Left ventricle myocardium inferior (tissue), 1 donor: ENCODE measurements at regions not wholly inside any gene's neighbourhood (a gene's known extent, or its start where the extent isn't known, plus 50 kb on each side); places are given as distances from the start of the nearest gene placed in this dataset.
A peak's percentile ranks its signal among the peaks of the same experiment; 100 is the strongest.

Experiments
- DNase-seq: peaks from one replicate; pipeline ENCODE4 v3.0.0-alpha.2; 2020
- H3K27ac ChIP-seq: fragments of 200-600 bp; replicated peaks from 2 replicates; pipeline ENCODE4 v1.8.0; 2021
- H3K27me3 ChIP-seq: fragments of 200-600 bp; 2 replicates; pipeline ENCODE4 v1.8.0; 2021; ENCODE audit warnings: low read depth
- H3K36me3 ChIP-seq: fragments of 200-600 bp; 2 replicates; pipeline ENCODE4 v1.8.0; 2021
- H3K4me1 ChIP-seq: fragments of 200-600 bp; 2 replicates; pipeline ENCODE4 v1.8.0; 2021
- H3K4me3 ChIP-seq: fragments of 200-600 bp; 2 replicates; pipeline ENCODE4 v1.8.0; 2021; ENCODE audit warnings: mild to moderate bottlenecking, moderate library complexity
- H3K9me3 ChIP-seq: fragments of 200-600 bp; replicated peaks from 2 replicates; pipeline ENCODE4 v1.8.0; 2021
- CTCF ChIP-seq: fragments of 200-600 bp; IDR thresholded peaks from 2 replicates; pipeline ENCODE4 v1.8.0; 2021; ENCODE audit warnings: antibody characterized with exemption, mild to moderate bottlenecking, borderline replicate concordance
- intact Hi-C: fragments of 100-400 bp; cut with micrococcal nuclease; formaldehyde crosslinking; loops from one replicate; pipeline ENCODE4 v1.11.0; 2022
- donor health status: DM: no; HTN: yes; CAD: no; lungs with severe emphysema.

GRCh38 chr3:30305021-30305420, 301.4 kb upstream of the TGFBR2 start:
- H3K27ac ChIP-seq: no peak overlapping the region
- intact Hi-C loops: no loop called here
- no peaks in the 10 kb centered on the region for H3K36me3 ChIP-seq
- no peak for DNase-seq
- no peaks in the 10 kb centered on the region for H3K27me3 ChIP-seq
- no peak overlapping the region for H3K4me3 ChIP-seq
- TF ChIP-seq CTCF: no peak
- peaks cover 10% of the 10 kb centered on the region for H3K9me3 ChIP-seq
- H3K4me1 ChIP-seq: peaks cover 8% of the 10 kb centered on the region

GRCh38 chr3:30306896-30307295, 299.5 kb upstream of the TGFBR2 start:
- H3K9me3 ChIP-seq: peaks cover 10% of the 10 kb centered on the region
- peaks cover 14% of the 10 kb centered on the region for H3K4me1 ChIP-seq
- H3K4me3 ChIP-seq: no peak overlapping the region
- H3K27me3 ChIP-seq: no peaks in the 10 kb centered on the region
- TF ChIP-seq CTCF: no peak
- intact Hi-C loops: no loop called here
- H3K36me3 ChIP-seq: no peaks in the 10 kb centered on the region
- no peak for DNase-seq
- H3K27ac ChIP-seq: no peak overlapping the region

GRCh38 chr3:30307372-30307950, 298.9 kb upstream of the TGFBR2 start:
- peaks cover 10% of the 10 kb centered on the region for H3K9me3 ChIP-seq
- no peaks in the 10 kb centered on the region for H3K27me3 ChIP-seq
- H3K36me3 ChIP-seq: no peaks in the 10 kb centered on the region
- H3K4me1 ChIP-seq: peaks cover 18% of the 10 kb centered on the region
- intact Hi-C loops: no loop called here
- H3K27ac ChIP-seq: peak overlapping the region; percentile 35
- H3K4me3 ChIP-seq: no peak overlapping the region
- TF ChIP-seq CTCF: no peak
- no peak for DNase-seq

GRCh38 chr3:30308131-30308530, 298.3 kb upstream of the TGFBR2 start:
- Histone ChIP-seq H3K27ac (peak overlapping the region; percentile 35), H3K27me3 (no peaks in the 10 kb centered on the region), H3K4me1 (peaks cover 18% of the 10 kb centered on the region), H3K36me3 (no peaks in the 10 kb centered on the region), H3K9me3 (peaks cover 10% of the 10 kb centered on the region), H3K4me3 (no peak overlapping the region)
- no peak for DNase-seq
- intact Hi-C loops: no loop called here
- TF ChIP-seq CTCF: no peak

- intact Hi-C loops: no loop called here
- peak overlapping the region; percentile 20 for H3K27ac ChIP-seq
- no peak for TF ChIP-seq CTCF
- no peak for DNase-seq
- no peaks in the 10 kb centered on the region for H3K36me3 ChIP-seq
- no peak overlapping the region for H3K4me3 ChIP-seq
- peaks cover 18% of the 10 kb centered on the region for H3K4me1 ChIP-seq
- no peaks in the 10 kb centered on the region for H3K27me3 ChIP-seq
- H3K9me3 ChIP-seq: no peaks in the 10 kb centered on the region
These were observed 296.1 kb upstream of the TGFBR2 start for GRCh38 chr3:30309961-30310954.
